HL-60 (cell line): ENCODE measurements at regions not wholly inside any gene's neighbourhood (a gene's known extent, or its start where the extent isn't known, plus 50 kb on each side); places are given as distances from the start of the nearest gene placed in this dataset.

Experiments used
- DNase-seq, 2 experiments: peaks; one replicate each; pipeline ENCODE4 v3.0.0-alpha.2; 2010 to 2020; ENCODE audit warnings: low read depth in 1 of 2, low spot score in 1 of 2
- H3K27ac ChIP-seq: fragments of 250-450 bp; sonication (Bioruptor Pico); replicated peaks from 2 replicates; pipeline ENCODE4 v1.5.1; 2020; ENCODE audit warnings: mild to moderate bottlenecking, moderate library complexity
- H3K27me3 ChIP-seq: fragments of 250-450 bp; sonication (Bioruptor Pico); 2 replicates; pipeline ENCODE4 v1.5.1; 2021; ENCODE audit warnings: mild to moderate bottlenecking, moderate library complexity; ENCODE audit not compliant: insufficient read depth, poor library complexity, severe bottlenecking
- H3K4me3 ChIP-seq: replicated peaks from 2 replicates; pipeline ENCODE4 v1.5.1; 2011; ENCODE audit warnings: mild to moderate bottlenecking, control low read depth, low read length; ENCODE audit not compliant: insufficient read depth
- CTCF ChIP-seq: IDR thresholded peaks from one replicate; pipeline ENCODE4 v1.5.1; 2011; ENCODE audit warnings: low read length, control low read depth, inconsistent platforms; ENCODE audit not compliant: insufficient read depth
- GABPA ChIP-seq: IDR thresholded peaks from 2 replicates; pipeline ENCODE4 v1.6.1; 2012; ENCODE audit warnings: low read depth
- POLR2AphosphoS5 ChIP-seq: IDR thresholded peaks from 2 replicates; pipeline ENCODE4 v1.6.1; 2012; ENCODE audit warnings: low read depth
- REST ChIP-seq: IDR thresholded peaks from 2 replicates; pipeline ENCODE4 v1.6.1; 2012; ENCODE audit warnings: low read depth; ENCODE audit not compliant: insufficient replicate concordance
- SPI1 ChIP-seq: IDR thresholded peaks from 2 replicates; pipeline ENCODE4 v1.6.1; 2012; ENCODE audit warnings: low read depth, mild to moderate bottlenecking, borderline replicate concordance

GRCh38 chr15:97457203-97457847, 503.2 kb upstream of the ARRDC4 start:
- DNase-seq, result no peak
- no peak overlapping the region for H3K4me3 ChIP-seq

GRCh38 chr15:97459771-97460170, 500.7 kb upstream of the ARRDC4 start:
- no peak for DNase-seq
- H3K4me3 ChIP-seq, result no peak overlapping the region
- H3K27me3 ChIP-seq, result no peaks in the 10 kb centered on the region
- H3K27ac ChIP-seq, result no peak overlapping the region
- TF ChIP-seq SPI1, result no peak
- TF ChIP-seq CTCF, result no peak
- no peak for TF ChIP-seq POLR2AphosphoS5
- no peak for TF ChIP-seq REST
- TF ChIP-seq GABPA, result no peak

More at GRCh38 chr15:97457203-97457847, 503.2 kb upstream of the ARRDC4 start:
- H3K27ac ChIP-seq, result no peak overlapping the region
- TF ChIP-seq CTCF (no peak), REST (no peak), GABPA (no peak), SPI1 (no peak), POLR2AphosphoS5 (no peak)
- H3K27me3 ChIP-seq, result no peaks in the 10 kb centered on the region

- TF ChIP-seq GABPA (no peak), CTCF (no peak), SPI1 (no peak), POLR2AphosphoS5 (no peak)
- no peak overlapping the region for H3K27ac ChIP-seq
- DNase-seq, result no peak
- H3K27me3 ChIP-seq, result no peaks in the 10 kb centered on the region
- no peak overlapping the region for H3K4me3 ChIP-seq
These were observed 499.3 kb upstream of the ARRDC4 start for GRCh38 chr15:97461226-97461625.

GRCh38 chr15:97463696-97464095, 496.8 kb upstream of the ARRDC4 start:
- Histone ChIP-seq H3K27me3 (no peaks in the 10 kb centered on the region), H3K27ac (no peak overlapping the region), H3K4me3 (no peak overlapping the region)
- DNase-seq, result no peak
- TF ChIP-seq CTCF, result no peak
- no peak for TF ChIP-seq POLR2AphosphoS5
- TF ChIP-seq REST, result no peak
- TF ChIP-seq SPI1, result no peak
- no peak for TF ChIP-seq GABPA
